Activated CD8-positive, alpha-beta memory T cell treated with anti-CD3 and anti-CD28 coated beads, Interleukin-2, amount 10 ng/mL, durations not matched to agents 7 days and 5 days (primary cell): ENCODE measurements at regions not wholly inside any gene's neighbourhood (a gene's known extent, or its start where the extent isn't known, plus 50 kb on each side); places are given as distances from the start of the nearest gene placed in this dataset.

Experiments
- ATAC-seq: fragments of 150-1000 bp; cut with Tn5 transposase; one replicate; pipeline ENCODE4 v1.10.0; 2021; ENCODE audit warnings: moderate library complexity
- CTCF ChIA-PET: fragments of 350-600 bp; sonication (Branson Sonifier 250); formaldehyde crosslinking; loops from one replicate; lab custom pipeline; 2021; ENCODE audit warnings: antibody characterized with exemption; lab: Charles Lee
- DNase-seq: peaks from one replicate; pipeline ENCODE4 v3.0.0-alpha.2; 2020
- H3K27ac Mint-ChIP-seq: one replicate; pipeline ENCODE4 v1.8.0; 2021; ENCODE audit warnings: mild to moderate bottlenecking, mixed read lengths
- H3K27me3 Mint-ChIP-seq: one replicate; pipeline ENCODE4 v1.8.0; 2021; ENCODE audit warnings: mixed read lengths
- H3K36me3 Mint-ChIP-seq: one replicate; pipeline ENCODE4 v1.8.0; 2021; ENCODE audit warnings: mild to moderate bottlenecking, mixed read lengths
- H3K4me1 Mint-ChIP-seq: one replicate; pipeline ENCODE4 v1.8.0; 2021; ENCODE audit warnings: mixed read lengths
- H3K4me3 Mint-ChIP-seq: one replicate; pipeline ENCODE4 v1.8.0; 2021; ENCODE audit warnings: mild to moderate bottlenecking, moderate library complexity, mixed read lengths
- H3K9me3 Mint-ChIP-seq: one replicate; pipeline ENCODE4 v1.8.0; 2022; ENCODE audit warnings: low read depth, mixed read lengths

GRCh38 chr12:67818459-67818903 lies 169.9 kb downstream of the DYRK2 start:
- no peak for ATAC-seq
- CTCF ChIA-PET = no interaction called here

GRCh38 chr12:67819902-67820301 lies 169.3 kb upstream of the IFNG-AS1 start:
- H3K9me3 Mint-ChIP-seq = peaks cover 7% of the 10 kb centered on the region
- CTCF ChIA-PET = no interaction called here
- DNase-seq (no peak), ATAC-seq (no peak)
- H3K27ac Mint-ChIP-seq = no peak overlapping the region
- H3K27me3 Mint-ChIP-seq = no peaks in the 10 kb centered on the region
- no peaks in the 10 kb centered on the region for H3K4me1 Mint-ChIP-seq
- H3K36me3 Mint-ChIP-seq = peaks cover 9% of the 10 kb centered on the region
- H3K4me3 Mint-ChIP-seq = no peak overlapping the region

More at GRCh38 chr12:67818459-67818903, 169.9 kb downstream of the DYRK2 start:
- Mint-ChIP-seq H3K9me3 (peaks cover 10% of the 10 kb centered on the region), H3K27ac (no peak overlapping the region), H3K4me1 (no peaks in the 10 kb centered on the region), H3K4me3 (no peak overlapping the region), H3K36me3 (peaks cover 9% of the 10 kb centered on the region), H3K27me3 (no peaks in the 10 kb centered on the region)
- DNase-seq = no peak

GRCh38 chr12:67820694-67821093 lies 168.6 kb upstream of the IFNG-AS1 start:
- no peaks in the 10 kb centered on the region for H3K27me3 Mint-ChIP-seq
- no peak for ATAC-seq
- H3K27ac Mint-ChIP-seq = no peak overlapping the region
- DNase-seq = no peak
- CTCF ChIA-PET = no interaction called here
- H3K4me1 Mint-ChIP-seq = no peaks in the 10 kb centered on the region
- H3K36me3 Mint-ChIP-seq = peaks cover 5% of the 10 kb centered on the region
- H3K4me3 Mint-ChIP-seq = no peak overlapping the region
- H3K9me3 Mint-ChIP-seq = peaks cover 4% of the 10 kb centered on the region

GRCh38 chr12:67822826-67823225 lies 166.4 kb upstream of the IFNG-AS1 start:
- Mint-ChIP-seq H3K36me3 (peaks cover 3% of the 10 kb centered on the region), H3K4me3 (no peak overlapping the region), H3K9me3 (no peaks in the 10 kb centered on the region), H3K4me1 (peaks cover 3% of the 10 kb centered on the region), H3K27ac (no peak overlapping the region), H3K27me3 (no peaks in the 10 kb centered on the region)
- CTCF ChIA-PET = no interaction called here
- no peak for DNase-seq
- ATAC-seq = no peak

GRCh38 chr12:67826148-67826547 lies 163.1 kb upstream of the IFNG-AS1 start:
- H3K9me3 Mint-ChIP-seq = peaks cover 3% of the 10 kb centered on the region
- CTCF ChIA-PET = interaction anchor here (1.2 kb wide), 1 partner anchor 33 kb away, joined by 3 read pairs; no protein-coding TSS in a partner anchor

GRCh38 chr12:67826946-67827720 lies 162.1 kb upstream of the IFNG-AS1 start:
- ATAC-seq = no peak
- Mint-ChIP-seq H3K36me3 (peaks cover 7% of the 10 kb centered on the region), H3K27me3 (no peaks in the 10 kb centered on the region), H3K9me3 (peaks cover 3% of the 10 kb centered on the region), H3K4me3 (no peak overlapping the region), H3K4me1 (peaks cover 15% of the 10 kb centered on the region), H3K27ac (no peak overlapping the region)
- CTCF ChIA-PET = interaction anchor here (1.2 kb wide), 1 partner anchor 32 kb away, joined by 3 read pairs; no protein-coding TSS in a partner anchor
- DNase-seq = no peak

More at GRCh38 chr12:67826148-67826547, 163.1 kb upstream of the IFNG-AS1 start:
- Mint-ChIP-seq H3K4me1 (peaks cover 15% of the 10 kb centered on the region), H3K4me3 (no peak overlapping the region), H3K36me3 (peaks cover 7% of the 10 kb centered on the region), H3K27me3 (no peaks in the 10 kb centered on the region), H3K27ac (no peak overlapping the region)
- ATAC-seq (no peak), DNase-seq (no peak)

GRCh38 chr12:67827820-67828383 lies 161.3 kb upstream of the IFNG-AS1 start:
- ATAC-seq (peak; percentile 97), DNase-seq (peak; percentile 54)
- Mint-ChIP-seq H3K27ac (peak overlapping the region; percentile 5), H3K4me1 (peaks cover 15% of the 10 kb centered on the region), H3K4me3 (peak overlapping the region; percentile 42), H3K9me3 (peaks cover 3% of the 10 kb centered on the region), H3K36me3 (peaks cover 7% of the 10 kb centered on the region), H3K27me3 (no peaks in the 10 kb centered on the region)
- CTCF ChIA-PET = no interaction called here

GRCh38 chr12:67829896-67830295 lies 159.4 kb upstream of the IFNG-AS1 start:
- ATAC-seq (no peak), DNase-seq (no peak)
- CTCF ChIA-PET = no interaction called here
- Mint-ChIP-seq H3K4me1 (peaks cover 15% of the 10 kb centered on the region), H3K27ac (no peak overlapping the region), H3K36me3 (peaks cover 7% of the 10 kb centered on the region), H3K4me3 (no peak overlapping the region), H3K9me3 (peaks cover 3% of the 10 kb centered on the region), H3K27me3 (no peaks in the 10 kb centered on the region)

- no peaks in the 10 kb centered on the region for H3K27me3 Mint-ChIP-seq
- H3K27ac Mint-ChIP-seq = no peak overlapping the region
- H3K4me1 Mint-ChIP-seq = peaks cover 15% of the 10 kb centered on the region
- peaks cover 3% of the 10 kb centered on the region for H3K9me3 Mint-ChIP-seq
- no peak overlapping the region for H3K4me3 Mint-ChIP-seq
- CTCF ChIA-PET = no interaction called here
- peaks cover 7% of the 10 kb centered on the region for H3K36me3 Mint-ChIP-seq
- DNase-seq (no peak), ATAC-seq (no peak)
Measured at GRCh38 chr12:67832155-67832554, 157.1 kb upstream of the IFNG-AS1 start.

- peaks cover 6% of the 10 kb centered on the region for H3K4me1 Mint-ChIP-seq
- CTCF ChIA-PET = no interaction called here
- H3K36me3 Mint-ChIP-seq = peaks cover 5% of the 10 kb centered on the region
- no peak for DNase-seq
- H3K4me3 Mint-ChIP-seq = no peak overlapping the region
- H3K9me3 Mint-ChIP-seq = peaks cover 3% of the 10 kb centered on the region
- no peak overlapping the region for H3K27ac Mint-ChIP-seq
- no peaks in the 10 kb centered on the region for H3K27me3 Mint-ChIP-seq
- ATAC-seq = no peak
Measured at GRCh38 chr12:67833602-67834001, 155.6 kb upstream of the IFNG-AS1 start.

- Mint-ChIP-seq H3K36me3 (no peaks in the 10 kb centered on the region), H3K27ac (no peak overlapping the region), H3K4me1 (no peaks in the 10 kb centered on the region), H3K4me3 (no peak overlapping the region), H3K9me3 (peaks cover 3% of the 10 kb centered on the region), H3K27me3 (no peaks in the 10 kb centered on the region)
- ATAC-seq (no peak), DNase-seq (no peak)
- CTCF ChIA-PET = no interaction called here
Measured at GRCh38 chr12:67837876-67838275, 151.4 kb upstream of the IFNG-AS1 start.

GRCh38 chr12:67842124-67842523 lies 147.1 kb upstream of the IFNG-AS1 start:
- Mint-ChIP-seq H3K4me1 (peaks cover 2% of the 10 kb centered on the region), H3K9me3 (peaks cover 3% of the 10 kb centered on the region), H3K27ac (no peak overlapping the region), H3K4me3 (no peak overlapping the region), H3K36me3 (no peaks in the 10 kb centered on the region), H3K27me3 (no peaks in the 10 kb centered on the region)
- CTCF ChIA-PET = no interaction called here
- ATAC-seq (no peak), DNase-seq (no peak)

- no peaks in the 10 kb centered on the region for H3K36me3 Mint-ChIP-seq
Measured at GRCh38 chr12:67843257-67843656, 146.0 kb upstream of the IFNG-AS1 start.

GRCh38 chr12:67852701-67853100 lies 136.5 kb upstream of the IFNG-AS1 start:
- no peaks in the 10 kb centered on the region for H3K4me1 Mint-ChIP-seq
- DNase-seq = no peak
- no peaks in the 10 kb centered on the region for H3K27me3 Mint-ChIP-seq
- H3K9me3 Mint-ChIP-seq = no peaks in the 10 kb centered on the region
- H3K27ac Mint-ChIP-seq = no peak overlapping the region
- no peak overlapping the region for H3K4me3 Mint-ChIP-seq
- CTCF ChIA-PET = no interaction called here
- no peaks in the 10 kb centered on the region for H3K36me3 Mint-ChIP-seq
- no peak for ATAC-seq

More at GRCh38 chr12:67843257-67843656, 146.0 kb upstream of the IFNG-AS1 start:
- peaks cover 3% of the 10 kb centered on the region for H3K9me3 Mint-ChIP-seq
- DNase-seq (no peak), ATAC-seq (no peak)
- no peaks in the 10 kb centered on the region for H3K27me3 Mint-ChIP-seq
- peaks cover 2% of the 10 kb centered on the region for H3K4me1 Mint-ChIP-seq
- H3K4me3 Mint-ChIP-seq = no peak overlapping the region
- no peak overlapping the region for H3K27ac Mint-ChIP-seq
- CTCF ChIA-PET = no interaction called here
